Fibroblast of skin of back (primary cell): ENCODE measurements at regions not wholly inside any gene's neighbourhood (a gene's known extent, or its start where the extent isn't known, plus 50 kb on each side); places are given as distances from the start of the nearest gene placed in this dataset.

Experiments used
- DNase-seq: peaks from one replicate; pipeline ENCODE4 v3.0.0-alpha.2; 2013

DNA sequence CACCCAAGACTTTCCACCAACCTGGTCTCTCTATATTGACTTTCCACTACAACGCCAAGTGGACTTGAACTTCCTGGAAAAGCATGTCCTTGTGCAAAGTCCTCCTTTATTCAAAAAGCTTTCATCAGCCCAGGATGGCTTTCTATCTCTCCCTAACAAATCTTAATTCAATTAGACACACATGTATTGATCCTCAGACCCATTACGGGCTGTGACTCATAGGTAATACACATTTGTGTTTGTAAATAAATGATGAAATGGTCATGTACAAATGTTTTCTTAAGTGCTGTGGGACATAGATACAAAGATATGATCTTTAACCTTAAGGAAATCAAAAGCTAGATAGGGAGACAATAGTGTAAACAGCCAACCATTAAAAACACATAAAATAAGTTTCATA lies 1189.7 kb downstream of the EFNB2 start:
- DNase-seq = no peak

DNA sequence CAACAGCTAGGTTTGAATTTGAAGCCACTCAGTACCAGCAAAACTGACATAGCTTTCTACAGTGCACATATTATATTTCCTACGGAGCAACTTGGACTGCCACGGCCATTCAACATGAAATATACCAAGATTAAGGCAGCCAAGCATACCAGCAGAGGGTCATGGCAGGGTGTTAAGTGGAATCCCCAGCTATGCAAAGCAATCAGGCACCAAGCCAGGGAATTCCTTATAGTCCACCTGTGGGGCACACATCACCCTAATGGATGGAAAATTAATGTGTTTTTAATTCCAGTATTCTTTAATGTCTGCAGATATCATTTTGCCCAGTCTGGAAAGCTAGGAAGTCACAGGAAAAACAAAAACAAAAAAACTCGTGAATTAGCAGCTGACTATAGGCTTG lies 1190.3 kb downstream of the EFNB2 start:
- DNase-seq = no peak

DNA sequence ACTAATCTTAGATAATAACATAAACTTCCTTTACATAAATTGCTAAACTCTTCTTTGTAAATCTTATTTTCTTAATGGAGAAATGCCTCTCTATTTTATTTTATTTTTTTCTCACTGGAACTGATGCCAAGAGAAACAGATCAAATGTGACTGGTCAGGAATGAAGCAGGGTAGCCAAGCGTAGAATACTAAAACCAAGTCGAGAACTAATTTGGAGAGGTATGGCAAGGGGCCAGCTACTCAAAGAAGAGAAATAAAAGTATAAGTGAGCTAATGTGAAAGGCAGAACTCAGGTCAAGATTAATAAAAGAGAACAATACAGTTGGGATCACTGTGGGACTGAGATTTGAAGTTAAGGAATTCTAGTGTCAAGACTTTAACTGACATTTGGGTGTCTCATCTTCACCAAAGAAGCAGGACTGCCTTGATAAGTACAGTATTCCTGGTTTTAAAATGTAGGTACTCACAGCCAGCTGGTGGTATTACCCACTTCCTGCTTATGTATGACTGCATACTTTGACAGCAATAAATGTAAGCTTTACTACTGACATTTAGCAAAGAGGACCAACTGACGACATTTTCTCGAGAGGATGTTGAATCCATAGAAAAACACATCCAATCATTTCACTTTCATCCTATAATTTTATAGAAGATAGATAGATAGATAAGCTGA lies 1192.2 kb downstream of the EFNB2 start:
- DNase-seq = peak; percentile 46

DNA sequence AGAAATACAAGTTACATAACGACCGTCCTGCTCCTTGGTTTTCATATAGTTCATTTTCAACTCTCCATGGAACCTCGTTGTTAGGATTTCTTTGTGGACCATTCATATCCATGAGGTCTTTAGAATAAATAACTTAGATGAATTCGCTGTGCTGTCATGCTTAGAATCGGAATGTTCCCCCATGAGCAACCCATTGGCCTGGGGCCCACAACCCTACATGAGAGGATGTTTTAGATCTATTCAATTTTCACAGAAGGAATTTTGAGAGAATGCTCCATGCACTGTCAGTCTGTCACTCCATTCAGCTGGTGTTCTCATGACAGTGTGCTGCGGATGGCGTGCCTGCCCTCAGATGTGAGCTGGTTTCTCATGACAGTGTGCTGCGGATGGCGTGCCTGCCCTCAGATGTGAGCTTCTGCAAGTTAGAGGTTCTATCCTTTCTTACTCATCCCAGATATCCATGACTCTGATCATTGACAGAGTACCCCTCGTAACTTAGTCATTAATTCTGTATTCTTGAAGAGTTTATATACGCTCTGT lies 1193.1 kb downstream of the EFNB2 start:
- DNase-seq = peak; percentile 64

DNA sequence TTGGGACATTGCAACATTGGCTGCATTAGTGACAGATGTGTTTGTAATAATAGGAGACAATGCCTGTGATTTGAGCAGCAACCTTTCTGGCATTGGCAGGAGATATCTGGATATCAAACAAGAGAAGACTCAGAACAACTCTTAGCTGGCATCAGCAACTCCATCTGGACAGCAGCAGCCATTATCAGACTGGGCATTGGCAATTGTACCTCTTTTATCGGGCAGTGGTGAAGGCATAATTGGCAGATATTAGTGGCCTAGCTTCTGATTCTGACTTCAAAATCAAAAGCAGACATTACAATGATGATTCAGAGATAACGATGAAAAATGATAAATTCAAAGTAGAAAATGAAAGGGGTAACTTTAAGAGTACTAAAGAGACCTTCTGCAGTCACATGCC lies 1193.7 kb downstream of the EFNB2 start:
- no peak for DNase-seq

DNA sequence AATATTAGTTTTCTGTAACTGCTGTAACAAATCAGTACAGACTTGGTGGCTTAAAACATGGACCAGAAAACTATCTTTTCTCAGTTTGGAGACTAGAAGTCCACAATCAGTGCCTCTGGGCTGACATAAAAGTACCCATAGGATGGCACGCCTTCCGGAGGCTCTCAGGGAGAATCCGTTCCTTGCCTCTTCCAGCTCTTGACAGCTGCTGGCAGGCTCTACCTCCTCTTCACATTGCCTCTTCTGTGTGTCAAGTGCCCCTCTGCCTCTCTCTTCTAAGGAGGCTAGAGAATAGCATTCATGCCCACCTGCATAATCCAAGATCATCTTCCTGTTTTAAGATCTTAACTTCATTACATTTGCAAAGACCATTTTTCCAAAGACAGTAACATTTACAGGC lies 1194.2 kb downstream of the EFNB2 start:
- DNase-seq = no peak

DNA sequence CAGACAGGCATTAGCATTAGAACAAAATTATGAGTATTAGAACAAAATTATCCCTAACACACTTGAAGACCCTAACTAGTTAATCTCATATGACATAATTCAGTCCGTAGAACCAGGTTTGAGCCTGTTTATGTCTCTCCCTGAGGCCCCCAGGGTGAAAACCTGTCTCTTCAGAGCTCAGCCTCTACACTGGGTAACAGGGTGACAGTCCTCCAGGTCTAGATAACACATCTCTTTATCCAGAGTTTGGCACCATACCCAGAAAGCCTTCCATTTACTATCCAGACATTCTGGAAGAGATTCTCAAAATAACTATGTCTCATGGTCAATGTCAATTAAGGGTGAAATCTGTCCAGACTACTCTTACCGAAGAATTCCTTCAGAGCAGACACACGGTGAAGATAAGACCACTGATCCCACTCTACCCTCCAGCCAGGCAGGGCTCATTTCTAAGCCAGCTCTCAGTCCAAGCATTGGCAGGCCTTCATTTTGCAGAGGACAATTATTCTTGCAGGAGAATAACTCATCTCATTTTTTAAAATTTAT lies 1195.3 kb downstream of the EFNB2 start:
- DNase-seq = no peak

DNA sequence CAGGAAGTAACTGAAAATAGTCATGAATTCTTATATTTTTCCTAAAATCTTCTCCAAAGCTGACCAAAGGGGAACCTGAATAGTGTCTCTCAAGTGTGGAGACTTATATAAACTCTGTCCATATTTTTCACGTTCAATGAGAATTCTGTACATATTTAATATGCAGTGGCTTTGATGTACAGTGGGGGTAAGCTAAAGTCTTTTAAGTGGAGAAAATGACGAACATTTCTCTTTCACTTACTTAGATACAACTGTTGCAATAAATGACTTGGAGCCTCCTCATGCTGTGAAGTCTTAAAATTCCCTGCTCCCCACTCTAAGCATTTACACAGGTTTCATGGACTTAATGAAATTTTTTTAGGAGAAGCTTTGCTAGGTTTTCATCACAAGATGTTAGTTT lies 1196.7 kb downstream of the EFNB2 start:
- DNase-seq = no peak

DNA sequence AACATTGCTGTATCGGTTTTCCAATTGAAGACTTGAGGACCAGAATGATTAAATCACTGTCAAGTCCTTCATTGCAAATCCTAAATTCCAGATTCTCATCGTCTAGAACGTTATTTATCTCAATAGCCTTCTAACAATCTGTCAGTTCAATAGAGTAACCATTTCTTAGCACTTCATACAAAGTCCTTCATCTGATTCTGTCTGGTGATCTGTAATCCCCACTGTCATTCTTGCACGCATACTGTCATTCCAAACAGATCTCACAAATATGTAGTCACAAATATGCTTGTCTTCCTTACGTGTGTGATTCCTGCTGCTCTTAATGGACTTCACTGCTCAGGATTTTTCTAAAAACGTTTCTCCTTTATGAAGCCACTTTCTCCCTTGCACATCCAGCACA lies 1197.5 kb downstream of the EFNB2 start:
- DNase-seq = peak; percentile 36

DNA sequence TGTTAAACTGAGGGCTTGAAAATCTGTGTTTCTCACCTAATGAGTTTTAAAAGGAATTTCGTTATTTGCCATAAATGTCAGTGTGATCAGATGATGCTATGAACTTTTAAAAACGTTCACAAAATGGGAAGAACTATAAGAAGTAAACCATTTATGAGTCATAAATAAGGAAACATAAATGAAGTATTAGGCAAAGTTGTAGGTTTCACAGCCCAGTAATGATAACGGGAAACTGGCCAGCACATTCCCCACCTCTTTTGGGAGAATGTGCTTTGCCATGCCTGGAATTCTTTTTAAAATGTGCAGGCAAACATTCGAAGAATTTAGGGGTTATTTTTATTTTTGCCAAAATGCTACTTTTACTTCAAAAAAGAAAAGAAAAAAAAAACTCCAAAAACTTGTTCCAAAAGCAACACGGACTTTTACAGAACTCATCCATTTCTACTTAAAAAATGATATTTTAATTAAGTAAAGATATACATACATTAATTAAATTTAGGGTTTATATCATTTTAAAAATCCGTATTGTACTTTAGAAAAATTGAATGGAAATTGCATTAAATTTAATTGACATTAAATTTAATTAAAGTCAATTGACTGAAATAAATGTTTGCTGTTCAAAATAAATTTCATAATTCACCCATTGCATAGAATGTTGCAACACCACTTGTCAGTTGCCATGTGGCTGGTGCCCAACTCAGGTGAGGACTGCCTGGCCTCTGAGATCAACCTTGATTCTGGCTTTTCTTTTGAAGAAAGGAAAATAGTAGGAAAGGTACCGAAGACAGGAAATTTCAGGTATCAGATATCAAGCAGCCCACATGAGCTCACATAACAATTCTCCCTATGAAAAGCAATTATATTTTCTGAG lies 1198.5 kb downstream of the EFNB2 start:
- DNase-seq = peak; percentile 75

DNA sequence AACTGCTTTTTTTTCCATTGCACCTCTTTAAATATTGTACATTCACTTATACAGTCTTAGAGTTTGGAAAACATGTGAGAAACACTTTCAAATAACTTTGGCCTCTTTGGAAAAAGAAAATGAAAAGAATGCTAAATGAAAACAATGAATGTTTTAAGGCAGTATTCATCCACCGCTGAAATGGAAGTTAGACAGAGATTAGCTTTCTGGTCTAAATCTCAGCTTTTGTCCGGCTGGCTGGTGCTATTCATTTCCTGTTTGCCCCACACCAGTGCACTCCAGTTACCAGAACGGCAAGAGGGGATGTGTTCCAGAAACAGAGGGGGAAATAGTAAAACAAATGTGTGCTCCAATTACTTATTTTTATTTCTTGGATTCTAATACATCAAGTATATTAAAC lies 1201.3 kb downstream of the EFNB2 start:
- DNase-seq = peak; percentile 93

DNA sequence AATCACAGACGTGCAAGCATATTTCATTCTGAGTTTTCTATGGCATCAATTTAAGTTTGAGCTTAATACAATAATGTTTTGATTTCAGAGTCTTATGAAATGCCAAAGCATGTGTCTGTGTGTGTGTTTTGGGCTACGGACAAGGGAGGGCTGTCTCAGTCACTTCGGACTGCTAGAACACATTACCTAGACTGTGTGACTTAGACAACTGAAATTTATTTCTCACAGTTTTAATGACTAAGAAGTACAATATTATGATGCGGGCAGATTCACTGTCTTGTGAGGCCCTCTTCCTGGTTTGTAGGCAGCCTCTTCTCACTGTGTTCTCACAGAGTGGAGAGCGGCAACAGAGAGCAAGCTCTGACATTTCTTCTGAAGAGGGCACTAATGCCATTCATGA lies 1202.0 kb downstream of the EFNB2 start:
- peak; percentile 92 for DNase-seq

DNA sequence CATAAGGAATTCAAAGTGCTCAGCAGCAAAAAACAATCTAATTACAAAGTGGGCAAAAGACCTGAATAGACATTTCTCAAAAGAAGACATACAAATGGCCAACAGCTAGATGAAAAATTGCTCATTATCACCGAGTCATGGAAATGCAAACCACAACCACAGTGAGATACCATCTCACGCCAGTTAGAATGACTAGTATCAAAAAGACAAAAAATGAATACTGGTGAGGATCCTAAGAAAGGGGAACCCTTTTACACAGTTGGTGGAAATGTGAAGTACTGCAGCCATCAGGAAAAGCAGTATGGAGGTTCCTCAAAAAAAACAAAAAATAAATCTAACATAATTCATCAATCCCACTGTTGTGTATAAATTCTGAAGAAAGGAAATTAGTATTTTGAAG lies 1206.1 kb downstream of the EFNB2 start:
- no peak for DNase-seq

DNA sequence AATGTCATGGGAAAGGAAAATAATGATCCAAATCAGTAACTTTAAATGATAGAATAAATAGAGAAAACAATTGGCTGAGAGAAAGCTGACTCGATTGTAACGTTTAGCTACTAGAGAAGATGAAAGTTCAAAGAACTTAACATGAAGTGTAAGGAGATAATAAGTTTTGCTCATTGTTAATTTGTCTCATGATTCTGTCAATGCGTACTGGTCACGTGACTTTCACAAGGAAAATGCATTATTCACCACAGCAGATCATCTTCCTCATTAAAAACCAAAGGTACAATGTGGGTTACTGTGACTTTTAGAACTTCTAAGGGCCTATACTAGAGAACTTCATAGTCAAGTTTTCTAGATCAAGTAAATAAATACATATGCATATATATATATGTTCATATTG lies 1207.2 kb downstream of the EFNB2 start:
- no peak for DNase-seq

DNA sequence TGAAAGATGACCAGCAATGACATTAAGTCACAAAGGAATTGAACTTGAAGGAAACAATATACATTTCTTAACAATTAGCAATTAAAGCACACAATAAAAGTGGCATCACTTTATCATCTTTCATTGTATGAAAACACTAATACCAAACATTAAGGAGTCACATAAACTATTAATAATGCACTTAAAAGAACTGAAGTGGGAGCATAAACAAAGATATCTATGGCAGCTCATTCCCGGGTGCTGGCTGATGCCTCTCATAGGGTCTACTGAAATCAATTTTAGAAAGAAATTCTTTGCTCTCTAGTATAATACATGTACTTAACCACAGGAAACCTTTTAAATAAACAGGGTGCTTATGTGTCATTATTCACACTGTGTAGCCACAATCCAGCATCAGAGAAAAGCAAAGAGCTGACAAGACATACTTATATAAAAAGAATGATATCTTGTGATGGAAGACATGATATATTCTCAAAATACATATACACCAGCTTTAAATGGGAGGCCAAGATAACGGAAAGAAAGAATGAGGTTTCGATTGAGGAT lies 1207.8 kb downstream of the EFNB2 start:
- peak; percentile 52 for DNase-seq

DNA sequence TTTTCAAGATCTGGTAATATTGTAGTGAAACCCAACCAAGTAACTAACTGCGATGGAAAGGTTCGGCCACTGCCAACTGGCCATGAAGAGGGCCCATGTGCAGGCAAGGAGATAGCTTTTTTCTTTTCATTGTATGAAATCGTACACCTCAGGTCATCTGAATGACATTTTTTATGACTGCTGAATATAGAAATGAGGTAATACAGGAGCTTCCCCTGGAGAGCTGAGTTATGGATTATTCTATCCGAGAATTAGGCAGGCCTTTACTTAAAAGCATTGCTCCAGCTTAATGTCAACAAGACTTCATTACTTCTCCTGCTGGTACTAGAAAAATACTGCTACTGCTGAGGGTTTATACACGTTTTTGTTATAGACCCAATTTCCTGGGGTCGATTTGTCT lies 1215.6 kb downstream of the EFNB2 start:
- no peak for DNase-seq

DNA sequence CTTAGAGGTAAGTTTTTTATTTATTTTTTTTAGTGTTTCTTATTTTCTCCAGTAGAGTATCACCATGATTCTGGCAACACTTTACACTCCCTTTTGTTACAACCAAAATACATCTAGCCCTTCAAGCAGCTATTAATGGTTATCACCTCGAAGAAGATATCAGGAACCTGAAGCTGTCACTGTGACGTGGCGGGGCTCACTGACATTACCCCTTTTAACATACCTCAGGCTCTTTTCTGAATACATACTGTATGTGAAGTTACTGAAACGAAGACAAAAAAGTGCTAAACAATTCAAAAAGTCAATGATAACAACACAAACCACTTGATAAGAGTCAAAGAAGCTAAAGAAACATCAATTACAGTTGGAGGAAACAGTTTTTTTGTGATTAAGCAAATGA lies 1218.7 kb downstream of the EFNB2 start:
- no peak for DNase-seq

DNA sequence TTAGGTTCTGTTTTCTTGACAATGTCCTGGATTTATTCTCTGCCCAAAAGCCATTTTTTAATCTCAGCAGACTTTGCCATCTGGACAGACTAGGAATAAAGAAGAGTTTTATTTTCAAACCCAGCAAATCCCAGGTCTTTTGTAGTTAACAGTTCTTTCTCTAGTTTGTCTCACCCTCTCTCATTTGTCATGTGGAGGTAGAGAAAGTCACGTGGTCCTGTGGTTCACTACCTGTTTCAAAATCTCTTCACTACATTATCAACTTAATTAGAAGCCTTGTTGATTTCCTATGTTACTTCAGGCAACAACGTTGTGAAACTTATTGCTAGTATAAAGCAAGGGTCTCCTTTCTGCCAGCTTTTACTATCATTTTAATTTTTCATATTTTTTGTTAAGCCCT lies 1222.6 kb downstream of the EFNB2 start:
- no peak for DNase-seq

DNA sequence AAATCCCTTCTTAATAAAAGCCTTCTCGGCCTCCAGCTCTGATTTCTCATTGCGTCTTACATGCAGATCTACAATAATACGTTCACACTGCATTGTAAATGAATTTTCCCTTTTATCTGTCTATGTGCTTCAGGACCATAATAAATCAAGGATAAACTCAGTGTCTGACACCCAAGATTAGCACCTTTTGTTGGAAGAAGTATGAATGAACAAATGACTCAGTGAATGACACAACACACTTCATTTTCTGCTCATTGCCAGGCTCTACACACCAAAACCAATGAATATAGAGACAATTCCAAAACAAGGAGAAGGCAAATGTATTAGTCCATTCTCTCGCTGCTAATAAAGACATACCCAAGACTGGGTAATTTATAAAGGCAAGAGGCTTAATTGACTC lies 1224.4 kb downstream of the EFNB2 start:
- DNase-seq = no peak

DNA sequence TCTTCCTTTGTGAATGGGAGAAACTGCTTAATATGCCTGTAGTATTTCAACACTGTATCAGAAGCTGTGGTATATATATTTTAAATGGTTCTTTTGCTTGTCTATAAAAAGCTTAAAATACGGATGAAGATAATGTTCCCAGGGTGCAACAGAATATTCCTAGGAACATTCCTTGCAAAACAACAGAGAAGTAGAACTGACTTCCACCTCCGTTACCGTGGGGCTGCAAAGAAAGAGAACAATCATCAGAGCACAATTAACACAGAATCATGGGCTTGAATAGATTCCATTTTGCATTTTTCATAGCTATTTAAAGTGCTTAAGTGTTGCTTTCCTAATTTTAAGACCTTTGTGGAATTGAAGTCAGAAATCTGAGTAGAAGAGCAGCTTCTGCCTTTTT lies 1227.7 kb downstream of the EFNB2 start:
- no peak for DNase-seq

DNA sequence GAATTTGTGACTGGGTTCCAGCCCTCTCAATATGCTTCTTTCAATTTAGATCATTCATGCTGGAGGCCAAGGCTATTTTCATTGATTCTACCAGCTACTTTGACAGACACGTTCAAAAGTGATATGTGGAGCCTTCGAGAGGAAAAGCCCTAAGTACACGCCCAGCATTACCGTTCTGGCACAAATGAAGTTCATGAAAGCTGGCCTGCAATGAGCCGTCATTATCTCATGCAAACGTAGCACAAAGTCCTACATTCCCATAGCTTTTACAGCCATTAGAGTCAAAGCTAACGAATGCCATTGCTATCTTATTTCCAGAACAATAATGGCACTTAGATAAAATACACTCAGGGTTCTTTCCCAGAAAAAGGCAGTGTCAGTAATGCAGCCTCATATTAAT lies 1237.6 kb downstream of the EFNB2 start:
- no peak for DNase-seq

DNA sequence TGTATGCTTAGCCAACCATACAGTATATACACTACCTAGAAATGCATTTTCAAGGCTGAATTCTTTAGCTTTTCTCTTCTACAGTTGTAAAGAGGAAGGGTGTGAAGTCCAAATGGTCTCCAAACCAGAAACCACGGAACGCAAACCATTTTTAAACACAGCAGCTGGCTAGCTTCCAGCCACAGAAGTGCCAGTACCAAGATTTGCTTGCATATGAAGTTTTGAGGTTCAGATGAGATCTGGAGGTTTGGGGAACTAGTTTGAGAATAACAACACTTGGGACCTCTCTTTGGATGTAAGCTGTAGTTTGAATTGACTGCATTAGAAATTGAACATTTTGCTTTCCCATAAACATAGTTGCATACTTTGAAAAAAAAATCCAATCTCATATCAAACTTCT lies 1243.5 kb downstream of the EFNB2 start:
- DNase-seq = no peak

DNA sequence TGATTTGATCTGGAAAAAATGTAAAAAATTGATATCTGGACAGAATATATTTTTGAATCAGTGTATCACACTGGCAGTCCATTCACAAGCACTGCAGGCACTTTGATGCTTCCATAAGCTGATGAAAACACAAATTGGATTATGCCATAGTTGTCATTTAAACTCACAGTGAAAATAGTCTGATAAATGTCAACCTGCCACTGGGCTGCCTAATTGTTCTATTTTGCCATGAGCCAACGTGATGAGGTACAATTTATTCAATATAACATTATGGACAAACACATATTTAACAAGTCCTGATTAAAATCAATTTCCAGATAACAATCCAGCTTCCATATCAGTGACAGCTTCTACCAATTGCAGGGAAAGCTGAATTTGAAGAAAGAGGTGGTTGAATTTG lies 1244.9 kb downstream of the EFNB2 start:
- DNase-seq = no peak
